ENCODE measurements at regions not wholly inside any gene's neighbourhood (a gene's known extent, or its start where the extent isn't known, plus 50 kb on each side); places are given as distances from the start of the nearest gene placed in this dataset.

DNA sequence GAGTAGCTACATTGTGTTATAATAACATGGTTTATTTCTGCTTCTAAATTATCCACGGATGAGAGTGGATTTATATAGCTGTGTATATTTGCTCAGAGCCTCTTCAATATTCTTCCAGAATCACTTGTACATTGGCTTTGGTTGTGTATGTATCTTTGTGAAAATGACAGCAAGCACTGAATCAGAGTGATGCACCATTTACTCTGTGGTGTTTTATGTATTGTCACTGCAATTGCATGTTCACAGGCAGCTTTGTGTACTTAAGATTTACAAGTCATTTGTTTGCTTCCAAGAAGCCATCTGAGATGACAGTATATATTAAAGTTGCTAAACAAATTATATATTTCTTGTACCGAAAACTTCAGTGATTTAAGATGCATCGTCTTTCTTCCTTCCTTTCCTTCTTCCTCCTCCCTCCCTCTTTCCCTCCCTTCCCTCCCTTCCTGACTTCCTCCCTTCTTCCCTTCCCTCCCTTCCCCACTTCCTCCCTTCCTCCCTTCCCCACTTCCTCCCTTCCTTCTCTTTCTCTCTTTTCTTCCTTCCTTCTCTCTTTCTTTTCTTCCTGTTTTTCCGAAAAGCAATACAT is 362.3 kb upstream of the GOLIM4 start:
- Histone ChIP-seq H3K4me2 (ENCODE audit: insufficient read depth, low read length) (no peak overlapping the region), H3K27me3 (ENCODE audit: insufficient read depth, low read length, poor library complexity) (no peaks in the 10 kb centered on the region), H3K9ac (ENCODE audit: low read depth, low read length) (no peak overlapping the region), H2AFZ (ENCODE audit: low read depth, low read length) (no peak overlapping the region), H3K4me1 (ENCODE audit: insufficient read depth, low read length) (no peaks in the 10 kb centered on the region), H3K79me2 (ENCODE audit: insufficient read depth, low read length) (no peaks in the 10 kb centered on the region), H3K4me3 (ENCODE audit: low read depth in 1 of 2, low read length in 2 of 2) (no peak overlapping the region), H4K20me1 (ENCODE audit: insufficient read depth, low read length) (no peaks in the 10 kb centered on the region), H3K9me3 (ENCODE audit: insufficient read depth, low read length, severe bottlenecking) (no peaks in the 10 kb centered on the region), H3K36me3 (ENCODE audit: insufficient read depth, low read length) (no peaks in the 10 kb centered on the region), H3K27ac (ENCODE audit: low read length) (no peak overlapping the region)
- ATAC-seq (ENCODE audit: insufficient read depth, low read depth) (no peak), DNase-seq (no peak)
- TF ChIP-seq EZH2 (IDR thresholded peaks at IDR 0.05; ENCODE audit: borderline replicate concordance, low read depth, low read length, severe bottlenecking), result no peak
- TF ChIP-seq, protein P1, sequence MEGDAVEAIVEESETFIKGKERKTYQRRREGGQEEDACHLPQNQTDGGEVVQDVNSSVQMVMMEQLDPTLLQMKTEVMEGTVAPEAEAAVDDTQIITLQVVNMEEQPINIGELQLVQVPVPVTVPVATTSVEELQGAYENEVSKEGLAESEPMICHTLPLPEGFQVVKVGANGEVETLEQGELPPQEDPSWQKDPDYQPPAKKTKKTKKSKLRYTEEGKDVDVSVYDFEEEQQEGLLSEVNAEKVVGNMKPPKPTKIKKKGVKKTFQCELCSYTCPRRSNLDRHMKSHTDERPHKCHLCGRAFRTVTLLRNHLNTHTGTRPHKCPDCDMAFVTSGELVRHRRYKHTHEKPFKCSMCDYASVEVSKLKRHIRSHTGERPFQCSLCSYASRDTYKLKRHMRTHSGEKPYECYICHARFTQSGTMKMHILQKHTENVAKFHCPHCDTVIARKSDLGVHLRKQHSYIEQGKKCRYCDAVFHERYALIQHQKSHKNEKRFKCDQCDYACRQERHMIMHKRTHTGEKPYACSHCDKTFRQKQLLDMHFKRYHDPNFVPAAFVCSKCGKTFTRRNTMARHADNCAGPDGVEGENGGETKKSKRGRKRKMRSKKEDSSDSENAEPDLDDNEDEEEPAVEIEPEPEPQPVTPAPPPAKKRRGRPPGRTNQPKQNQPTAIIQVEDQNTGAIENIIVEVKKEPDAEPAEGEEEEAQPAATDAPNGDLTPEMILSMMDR (IDR thresholded peaks at IDR 0.05; ENCODE audit: borderline replicate concordance, extremely low read depth, low read length, poor library complexity, severe bottlenecking), result no peak

DNA sequence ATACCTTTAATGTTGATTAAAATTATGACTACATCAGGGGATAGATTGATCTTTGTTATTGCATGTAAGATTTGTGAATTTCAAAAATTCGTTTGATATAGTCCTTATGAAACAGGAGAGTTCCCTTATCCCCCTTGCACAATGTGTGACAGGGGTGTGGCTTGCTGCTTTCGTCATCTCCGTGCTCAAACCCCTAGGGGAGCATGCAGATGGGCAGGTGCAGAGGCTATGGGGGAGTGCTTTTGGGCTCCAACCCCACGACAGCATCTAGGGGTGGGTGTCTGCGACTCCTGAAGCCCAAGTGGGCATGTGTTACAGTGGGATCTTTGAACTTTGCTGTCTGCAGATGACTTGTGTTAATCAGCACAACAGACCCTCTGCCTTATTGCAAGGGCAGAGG is 360.1 kb upstream of the GOLIM4 start:
- DNase-seq, result no peak
- Histone ChIP-seq H3K9me3 (ENCODE audit: insufficient read depth, low read length, severe bottlenecking) (no peaks in the 10 kb centered on the region), H3K9ac (ENCODE audit: low read depth, low read length) (no peak overlapping the region), H3K27ac (ENCODE audit: low read length) (no peak overlapping the region), H4K20me1 (ENCODE audit: insufficient read depth, low read length) (no peaks in the 10 kb centered on the region), H3K36me3 (ENCODE audit: insufficient read depth, low read length) (no peaks in the 10 kb centered on the region), H3K4me1 (ENCODE audit: insufficient read depth, low read length) (no peaks in the 10 kb centered on the region), H3K27me3 (ENCODE audit: insufficient read depth, low read length, poor library complexity) (no peaks in the 10 kb centered on the region), H2AFZ (ENCODE audit: low read depth, low read length) (no peak overlapping the region), H3K79me2 (ENCODE audit: insufficient read depth, low read length) (no peaks in the 10 kb centered on the region), H3K4me2 (ENCODE audit: insufficient read depth, low read length) (no peak overlapping the region), H3K4me3 (ENCODE audit: low read depth in 1 of 2, low read length in 2 of 2) (no peak overlapping the region)
- TF ChIP-seq, protein P1 (IDR thresholded peaks at IDR 0.05; ENCODE audit: borderline replicate concordance, extremely low read depth, low read length, poor library complexity, severe bottlenecking), result no peak
- TF ChIP-seq EZH2 (IDR thresholded peaks at IDR 0.05; ENCODE audit: borderline replicate concordance, low read depth, low read length, severe bottlenecking), result no peak
- no peak for ATAC-seq (ENCODE audit: insufficient read depth, low read depth)

DNA sequence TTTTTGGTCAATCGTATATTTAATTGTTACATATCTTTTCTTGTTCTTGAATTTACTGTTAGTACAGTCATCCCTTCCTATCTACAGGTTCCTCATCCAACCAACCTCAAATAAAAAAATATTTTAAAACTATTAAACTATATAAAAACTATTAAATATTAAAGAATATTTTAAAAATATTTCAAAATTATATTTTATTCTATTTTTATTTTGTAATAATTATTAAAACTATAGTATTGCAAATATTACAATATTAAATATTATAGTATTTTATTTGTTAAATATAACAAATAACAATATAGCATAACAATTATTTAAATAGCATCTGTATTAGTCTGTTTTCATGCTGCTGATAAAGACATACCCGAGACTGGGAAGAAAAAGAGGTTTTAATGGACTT is 357.9 kb upstream of the GOLIM4 start:
- Histone ChIP-seq H3K36me3 (ENCODE audit: insufficient read depth, low read length) (no peaks in the 10 kb centered on the region), H3K9ac (ENCODE audit: low read depth, low read length) (no peak overlapping the region), H3K4me3 (ENCODE audit: low read depth in 1 of 2, low read length in 2 of 2) (no peak overlapping the region), H3K27ac (ENCODE audit: low read length) (no peak overlapping the region), H2AFZ (ENCODE audit: low read depth, low read length) (no peak overlapping the region), H4K20me1 (ENCODE audit: insufficient read depth, low read length) (no peaks in the 10 kb centered on the region), H3K79me2 (ENCODE audit: insufficient read depth, low read length) (no peaks in the 10 kb centered on the region), H3K4me1 (ENCODE audit: insufficient read depth, low read length) (no peaks in the 10 kb centered on the region), H3K4me2 (ENCODE audit: insufficient read depth, low read length) (no peak overlapping the region), H3K9me3 (ENCODE audit: insufficient read depth, low read length, severe bottlenecking) (no peaks in the 10 kb centered on the region), H3K27me3 (ENCODE audit: insufficient read depth, low read length, poor library complexity) (no peaks in the 10 kb centered on the region)
- ATAC-seq (ENCODE audit: insufficient read depth, low read depth) (no peak), DNase-seq (no peak)
- TF ChIP-seq, protein P1 (IDR thresholded peaks at IDR 0.05; ENCODE audit: borderline replicate concordance, extremely low read depth, low read length, poor library complexity, severe bottlenecking), result no peak
- no peak for TF ChIP-seq EZH2 (IDR thresholded peaks at IDR 0.05; ENCODE audit: borderline replicate concordance, low read depth, low read length, severe bottlenecking)

DNA sequence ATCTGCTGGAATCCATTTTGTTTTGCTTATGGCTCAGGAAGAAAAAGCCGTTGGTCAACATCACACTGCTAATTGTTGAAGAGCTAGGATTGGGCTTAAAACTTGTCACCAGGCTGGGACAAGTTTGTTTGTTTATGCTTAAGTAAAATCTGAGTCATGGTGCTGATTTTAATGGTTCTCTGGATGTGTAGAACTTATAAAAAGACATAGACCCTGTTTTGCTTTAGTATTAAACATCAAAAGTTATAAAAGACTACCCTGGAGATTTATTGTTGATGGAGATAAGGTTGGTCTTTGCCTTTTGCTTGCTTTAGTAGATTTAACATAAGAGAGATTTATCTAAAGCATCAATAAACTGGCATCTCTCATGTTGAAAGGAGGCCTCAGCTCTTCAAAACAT is 348.2 kb upstream of the GOLIM4 start:
- ATAC-seq (ENCODE audit: insufficient read depth, low read depth) (no peak), DNase-seq (no peak)
- Histone ChIP-seq H3K27me3 (ENCODE audit: insufficient read depth, low read length, poor library complexity) (no peaks in the 10 kb centered on the region), H3K4me3 (ENCODE audit: low read depth in 1 of 2, low read length in 2 of 2) (no peak overlapping the region), H4K20me1 (ENCODE audit: insufficient read depth, low read length) (no peaks in the 10 kb centered on the region), H3K79me2 (ENCODE audit: insufficient read depth, low read length) (no peaks in the 10 kb centered on the region), H3K4me1 (ENCODE audit: insufficient read depth, low read length) (no peaks in the 10 kb centered on the region), H3K4me2 (ENCODE audit: insufficient read depth, low read length) (no peak overlapping the region), H2AFZ (ENCODE audit: low read depth, low read length) (no peak overlapping the region), H3K36me3 (ENCODE audit: insufficient read depth, low read length) (no peaks in the 10 kb centered on the region), H3K27ac (ENCODE audit: low read length) (no peak overlapping the region), H3K9ac (ENCODE audit: low read depth, low read length) (no peak overlapping the region), H3K9me3 (ENCODE audit: insufficient read depth, low read length, severe bottlenecking) (no peaks in the 10 kb centered on the region)
- TF ChIP-seq EZH2 (IDR thresholded peaks at IDR 0.05; ENCODE audit: borderline replicate concordance, low read depth, low read length, severe bottlenecking), result no peak
- TF ChIP-seq, protein P1 (IDR thresholded peaks at IDR 0.05; ENCODE audit: borderline replicate concordance, extremely low read depth, low read length, poor library complexity, severe bottlenecking), result no peak
